ENCODE measurements at regions not wholly inside any gene's neighbourhood (a gene's known extent, or its start where the extent isn't known, plus 50 kb on each side); places are given as distances from the start of the nearest gene placed in this dataset.

GRCh38 chr6:91718198-91718597 is 1131.3 kb upstream of the MAP3K7 start (continued):
- no peak for TF ChIP-seq ELK1 (IDR thresholded peaks at IDR 0.05; ENCODE audit: low read depth, low read length)
- TF ChIP-seq NRF1 (conservative IDR thresholded peaks at IDR 0.05; ENCODE audit: low read depth, low read length): no peak
- TF ChIP-seq ATF7 (IDR thresholded peaks at IDR 0.05; ENCODE audit: low read depth): peak; percentile 71
- no peak for TF ChIP-seq ASH2L (IDR thresholded peaks at IDR 0.05; ENCODE audit: borderline replicate concordance, low read depth)
- TF ChIP-seq IRF4 (IDR thresholded peaks at IDR 0.05; ENCODE audit: low read depth, low read length): no peak
- TF ChIP-seq FOS (IDR thresholded peaks at IDR 0.05; ENCODE audit: borderline replicate concordance, extremely low read depth, insufficient read length): no peak
- TF ChIP-seq TARDBP (IDR thresholded peaks at IDR 0.05; ENCODE audit: borderline replicate concordance): no peak
- no peak for TF ChIP-seq USF2 (IDR thresholded peaks at IDR 0.05; ENCODE audit: borderline replicate concordance, low read depth, low read length)
- TF ChIP-seq YBX1 (IDR thresholded peaks at IDR 0.05): no peak
- TF ChIP-seq HDAC2 (IDR thresholded peaks at IDR 0.05): no peak
- TF ChIP-seq MEF2A (IDR thresholded peaks at IDR 0.05; ENCODE audit: insufficient read depth, low read depth, low read length): peak; percentile 95
- no peak for TF ChIP-seq CEBPZ (IDR thresholded peaks at IDR 0.05; ENCODE audit: low read depth, low read length)
- TF ChIP-seq DPF2 (IDR thresholded peaks at IDR 0.05): peak; percentile 70
- TF ChIP-seq POU2F2 (IDR thresholded peaks at IDR 0.05; ENCODE audit: borderline replicate concordance, low read depth, low read length): no peak
- no peak; a peak in 1 of 4 replicates for TF ChIP-seq BHLHE40 (IDR thresholded peaks at IDR 0.05; ENCODE audit: borderline replicate concordance in 1 of 2, low read depth in 2 of 2, low read length in 1 of 2)
- TF ChIP-seq SP1 (IDR thresholded peaks at IDR 0.05; ENCODE audit: low read depth, low read length): no peak
- peak; percentile 77 for TF ChIP-seq ATF2 (IDR thresholded peaks at IDR 0.05; ENCODE audit: low read length)
- peak; percentile 90; the same call in 1 of the 2 replicates for TF ChIP-seq FOXM1 (IDR thresholded peaks at IDR 0.05; ENCODE audit: low read depth, low read length)
- no peak for TF ChIP-seq TAF1 (IDR thresholded peaks at IDR 0.05; ENCODE audit: borderline replicate concordance, low read depth, low read length)
- no peak for TF ChIP-seq SPI1 (IDR thresholded peaks at IDR 0.05; ENCODE audit: borderline replicate concordance, insufficient read depth, low read depth, low read length)
- TF ChIP-seq E2F4 (IDR thresholded peaks at IDR 0.05; ENCODE audit: low read depth, low read length): no peak
- no peak for TF ChIP-seq CTCF (IDR thresholded peaks at IDR 0.05 in 2 of 3, conservative IDR thresholded peaks at IDR 0.05 in 1 of 3; ENCODE audit: control insufficient read depth in 2 of 3, extremely low read depth in 1 of 3, insufficient read depth in 1 of 3, low read depth in 3 of 3, low read length in 3 of 3)
- TF ChIP-seq SREBF1 (IDR thresholded peaks at IDR 0.05; ENCODE audit: low read length): no peak

All from GM12878 (cell line).